Stimulated activated CD8-positive, alpha-beta memory T cell treated with anti-CD3 and anti-CD28 coated beads, Interleukin-7, amount 100 ng/mL, for 4 hours (primary cell): ENCODE measurements at regions not wholly inside any gene's neighbourhood (a gene's known extent, or its start where the extent isn't known, plus 50 kb on each side); places are given as distances from the start of the nearest gene placed in this dataset.
"Not testable (repeated sequence)": the region's sequence is repeated elsewhere in the genome, so short reads cannot be mapped to it uniquely, and the experiment has no call there.

Experiments used
- DNase-seq, 2 donors: peaks; one replicate each; pipeline ENCODE4 v3.0.0-alpha.2; 2020; ENCODE audit warnings: low read depth in 2 of 2

DNA sequence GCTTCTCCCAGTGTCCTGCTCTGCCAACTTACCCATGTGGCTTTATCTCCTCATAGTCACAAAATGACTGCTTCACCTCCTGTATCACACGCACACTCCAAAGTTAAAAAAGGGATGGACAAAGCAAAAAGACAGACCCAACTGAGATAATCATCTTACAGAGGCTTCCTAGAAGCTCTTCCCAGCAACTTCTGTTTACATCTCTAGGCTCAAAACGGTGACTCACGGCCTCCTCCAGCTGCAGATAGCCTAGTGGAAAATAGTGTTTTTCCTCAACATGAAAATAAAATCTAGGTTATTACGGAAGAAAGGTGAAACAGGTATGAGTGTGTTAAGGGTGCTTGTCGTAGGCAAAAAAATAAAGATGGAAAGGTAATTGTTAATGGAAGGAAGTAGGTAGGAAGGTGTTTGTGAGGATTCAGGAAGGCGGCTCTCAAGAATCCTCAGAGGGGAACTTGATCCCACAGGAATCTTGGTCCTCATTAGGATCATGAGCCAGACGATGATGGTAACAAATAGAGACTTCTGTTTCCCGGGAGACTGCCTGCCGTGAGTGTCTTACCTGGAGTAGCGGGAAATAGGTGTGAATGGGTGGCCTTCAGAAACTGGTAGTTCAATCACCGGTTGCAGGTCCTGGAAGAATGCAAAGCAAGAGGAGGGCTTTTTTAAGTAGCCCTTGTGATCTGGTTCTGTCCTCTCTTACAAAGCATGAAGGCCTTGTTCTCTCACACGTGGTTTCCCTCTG lies 487.5 kb upstream of the TMEM132C start:
- DNase-seq, result no peak

- DNase-seq, result no peak
These were observed 486.1 kb upstream of the TMEM132C start for GRCh38 chr12:127780881-127781280.

GRCh38 chr12:127781336-127781735 lies 485.6 kb upstream of the TMEM132C start:
- no peak for DNase-seq

DNA sequence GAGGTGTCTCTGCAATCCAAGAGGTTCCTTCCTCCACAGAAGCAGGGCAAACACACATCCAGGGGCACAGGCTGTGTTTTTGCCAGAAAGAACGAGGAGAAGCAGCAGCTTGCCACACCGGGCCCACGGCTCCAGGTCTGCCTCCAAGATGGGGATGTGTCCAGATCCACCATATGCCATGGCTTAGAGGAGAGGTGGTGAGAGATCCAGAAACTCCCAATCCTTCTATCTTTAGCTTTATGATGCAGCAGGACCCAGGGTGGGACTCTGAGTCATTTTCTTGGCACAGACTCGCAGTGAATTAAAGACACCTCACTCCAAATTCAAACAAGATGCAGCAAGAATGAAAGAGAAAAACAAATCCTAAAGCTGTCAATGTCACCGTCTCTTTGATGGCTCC lies 481.4 kb upstream of the TMEM132C start:
- no peak for DNase-seq

GRCh38 chr12:127785986-127786590 lies 480.9 kb upstream of the TMEM132C start:
- DNase-seq, result no peak

DNA sequence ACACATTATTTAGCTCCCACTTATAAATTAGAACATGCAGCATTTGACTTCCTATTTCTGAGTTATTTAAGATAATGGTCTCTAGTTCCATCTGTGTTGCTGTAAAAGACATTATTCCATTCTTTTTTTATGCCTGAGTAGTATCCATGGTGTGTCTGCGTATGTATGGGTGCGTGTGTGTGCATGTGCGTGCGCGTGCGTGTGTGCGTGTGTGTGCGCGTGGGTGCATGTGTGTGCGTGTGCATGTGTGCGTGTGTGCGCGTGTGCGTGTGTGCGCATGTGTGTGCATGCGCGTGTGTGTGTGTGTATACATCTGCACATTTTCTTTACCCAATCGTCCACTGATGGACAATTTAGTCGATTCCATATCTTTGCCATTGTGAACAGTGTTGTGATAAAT lies 479.4 kb upstream of the TMEM132C start:
- no peak for DNase-seq

DNA sequence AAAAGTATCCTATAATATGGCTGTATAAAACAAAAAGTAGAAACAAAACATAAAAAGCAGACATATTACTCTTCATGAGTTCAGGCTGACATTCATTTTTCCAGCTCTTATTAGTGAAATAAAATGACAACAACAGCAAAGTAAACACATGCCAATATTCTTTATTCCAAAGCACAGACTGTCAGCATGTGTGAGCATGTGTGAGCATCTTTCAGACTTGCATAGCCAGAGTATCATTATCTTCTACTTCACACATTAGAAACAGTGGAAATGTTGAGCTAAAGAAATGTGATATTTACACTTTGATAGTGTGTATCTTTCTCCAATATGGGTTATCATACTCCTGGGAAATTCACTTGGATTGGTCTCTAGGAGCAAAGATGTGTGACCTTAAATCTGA lies 476.6 kb upstream of the TMEM132C start:
- no peak for DNase-seq

- no peak for DNase-seq
These were observed 475.8 kb upstream of the TMEM132C start for GRCh38 chr12:127791217-127791616.

GRCh38 chr12:127797918-127798317 lies 469.1 kb upstream of the TMEM132C start:
- DNase-seq, result no peak

GRCh38 chr12:127802271-127802670 lies 464.7 kb upstream of the TMEM132C start:
- no peak for DNase-seq

DNA sequence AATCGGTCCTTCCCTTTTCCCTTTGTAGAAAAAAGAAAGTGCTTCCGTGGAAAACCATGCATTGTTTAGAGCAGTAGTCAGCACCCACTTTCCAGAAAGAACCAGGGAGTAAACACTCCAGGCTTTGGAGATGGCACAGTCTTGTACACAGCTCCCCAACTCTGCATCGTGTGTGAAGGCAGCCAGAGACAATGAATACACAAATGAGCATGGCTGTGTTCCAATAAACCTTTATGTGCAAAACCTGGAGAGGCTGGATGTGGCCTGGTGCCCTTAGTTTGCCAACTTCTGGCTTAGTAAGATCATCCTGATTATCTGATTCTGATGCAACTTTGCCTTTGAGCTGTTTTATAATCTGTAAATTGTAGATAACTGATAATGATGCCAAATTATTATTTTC lies 463.4 kb upstream of the TMEM132C start:
- no peak for DNase-seq

DNA sequence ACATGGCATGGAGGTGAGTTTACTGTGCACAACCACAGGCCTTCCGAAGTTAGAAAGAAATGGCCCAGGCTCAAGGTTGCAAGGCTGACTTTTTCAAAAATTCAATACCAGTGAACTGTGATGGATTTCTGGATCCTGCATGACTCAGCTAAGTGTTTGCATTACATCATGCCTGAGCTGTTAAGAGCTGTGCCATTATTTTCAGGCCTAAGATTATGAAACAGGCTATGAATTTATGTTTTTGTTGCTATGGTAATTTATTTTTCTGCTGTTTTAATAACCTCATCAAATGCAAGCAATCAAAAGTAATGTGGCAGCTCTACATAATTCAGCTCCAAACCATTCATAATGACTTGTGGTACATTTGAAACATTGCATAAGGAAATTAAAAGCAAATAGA lies 457.7 kb upstream of the TMEM132C start:
- no peak for DNase-seq

DNA sequence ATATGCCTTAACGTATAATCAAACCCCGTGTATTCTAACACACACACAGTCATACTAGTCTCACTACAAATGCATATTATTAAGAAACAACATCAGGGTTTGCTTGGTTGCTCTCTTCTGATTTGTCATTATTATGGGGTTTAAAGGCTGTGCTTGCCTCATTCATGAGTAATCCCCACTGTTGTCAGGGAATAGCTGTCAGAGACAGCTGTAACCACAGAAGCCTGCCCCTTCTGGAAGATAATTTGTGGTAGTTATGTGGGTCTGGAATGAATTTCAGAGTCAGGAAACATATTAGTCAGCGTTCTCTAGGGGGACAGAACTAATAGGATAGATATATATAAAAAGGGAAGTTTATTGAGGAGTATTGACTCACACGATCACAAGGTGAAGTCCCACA lies 456.9 kb upstream of the TMEM132C start:
- no peak for DNase-seq

GRCh38 chr12:127810459-127810858 lies 456.5 kb upstream of the TMEM132C start:
- not testable (repeated sequence) for DNase-seq

- no peak for DNase-seq
These were observed 455.0 kb upstream of the TMEM132C start for GRCh38 chr12:127811988-127812387.

DNA sequence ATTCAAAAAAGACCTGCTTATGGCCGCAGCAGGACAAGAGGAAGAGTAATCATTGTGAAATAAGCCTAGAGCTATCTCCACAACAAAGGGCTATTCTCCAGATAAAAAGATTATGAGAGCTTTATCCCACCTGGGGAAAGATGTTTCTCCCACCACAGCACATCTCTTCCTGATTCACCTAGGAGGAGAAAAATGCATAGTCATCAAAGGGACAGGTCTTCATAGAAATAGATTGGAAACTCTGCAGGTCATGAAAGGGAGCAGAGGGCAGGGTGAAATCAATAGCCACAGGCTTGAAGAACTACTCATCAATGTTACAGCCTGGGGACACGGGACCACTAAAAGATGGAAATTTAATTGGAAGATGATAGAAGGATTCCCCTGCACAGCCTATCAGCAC lies 453.8 kb upstream of the TMEM132C start:
- no peak for DNase-seq

- DNase-seq, result no peak
These were observed 447.9 kb upstream of the TMEM132C start for GRCh38 chr12:127819056-127819455.

DNA sequence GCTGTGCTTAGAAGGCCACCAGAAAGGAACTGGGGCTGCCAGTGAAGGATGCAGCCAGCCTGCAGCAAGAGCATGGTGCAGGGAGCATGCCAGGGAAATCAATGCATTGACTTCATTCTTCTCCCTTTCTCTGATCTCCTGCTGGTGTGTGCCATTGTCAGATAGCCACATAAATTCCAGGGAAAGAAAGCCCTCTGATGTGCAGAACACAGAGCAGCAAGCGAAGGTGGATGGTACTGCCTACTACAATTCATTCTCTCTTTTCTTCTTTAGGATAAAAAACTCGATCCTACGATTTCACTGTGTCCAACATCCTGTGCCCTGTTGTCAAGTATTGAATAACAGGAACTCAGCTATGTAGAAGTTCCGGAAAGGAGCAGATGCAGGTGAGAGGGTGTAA lies 446.7 kb upstream of the TMEM132C start:
- DNase-seq, result no peak

DNA sequence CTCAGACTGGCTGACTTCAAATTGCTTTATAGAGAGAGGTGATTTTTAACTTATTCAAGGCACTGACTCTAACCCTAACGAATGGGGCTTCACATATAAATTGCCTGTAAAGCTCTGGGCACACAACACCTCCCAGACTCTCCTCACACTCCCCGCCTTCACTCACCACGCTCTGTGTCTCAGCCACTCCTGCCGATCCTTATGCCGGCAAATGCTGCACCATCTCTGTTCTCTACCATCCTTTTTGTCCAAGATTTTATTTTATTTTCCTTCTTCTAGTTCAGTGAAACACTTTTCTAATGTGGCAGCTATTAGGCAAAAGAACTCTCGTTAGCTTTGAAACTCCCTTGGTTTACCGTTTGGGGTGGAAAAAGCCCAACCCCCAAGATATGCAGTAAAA lies 446.1 kb upstream of the TMEM132C start:
- no peak for DNase-seq

DNA sequence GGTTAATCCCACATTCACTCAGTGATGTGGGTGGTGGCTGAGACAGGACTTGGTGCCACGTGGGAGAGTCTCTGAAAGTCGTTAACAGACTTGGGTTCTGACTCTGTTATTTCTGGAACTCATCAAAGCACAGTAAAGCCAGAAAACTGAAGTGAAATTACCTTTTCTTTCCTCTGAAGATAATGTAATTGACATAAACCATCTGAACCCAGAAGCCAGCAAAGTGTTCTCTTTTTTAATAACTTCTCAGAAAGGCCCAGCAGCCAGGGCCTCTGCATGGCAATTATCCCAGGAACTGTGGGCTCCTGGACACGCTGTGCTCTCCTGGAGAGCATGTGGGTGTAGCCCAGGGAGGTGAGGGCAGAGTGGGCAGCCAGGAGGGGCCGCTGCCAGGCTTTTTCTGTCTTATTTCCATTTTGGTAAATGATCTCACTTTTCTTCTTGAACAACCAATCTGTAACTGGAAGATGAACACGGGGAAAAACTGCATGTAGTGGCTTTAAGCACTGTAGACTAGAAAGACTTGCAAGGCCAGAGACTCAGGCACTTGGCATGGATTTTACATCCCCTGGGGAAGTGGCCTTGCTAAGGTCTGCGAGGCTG lies 444.1 kb upstream of the TMEM132C start:
- DNase-seq, result no peak

GRCh38 chr12:127823801-127824200 lies 443.2 kb upstream of the TMEM132C start:
- no peak for DNase-seq

DNA sequence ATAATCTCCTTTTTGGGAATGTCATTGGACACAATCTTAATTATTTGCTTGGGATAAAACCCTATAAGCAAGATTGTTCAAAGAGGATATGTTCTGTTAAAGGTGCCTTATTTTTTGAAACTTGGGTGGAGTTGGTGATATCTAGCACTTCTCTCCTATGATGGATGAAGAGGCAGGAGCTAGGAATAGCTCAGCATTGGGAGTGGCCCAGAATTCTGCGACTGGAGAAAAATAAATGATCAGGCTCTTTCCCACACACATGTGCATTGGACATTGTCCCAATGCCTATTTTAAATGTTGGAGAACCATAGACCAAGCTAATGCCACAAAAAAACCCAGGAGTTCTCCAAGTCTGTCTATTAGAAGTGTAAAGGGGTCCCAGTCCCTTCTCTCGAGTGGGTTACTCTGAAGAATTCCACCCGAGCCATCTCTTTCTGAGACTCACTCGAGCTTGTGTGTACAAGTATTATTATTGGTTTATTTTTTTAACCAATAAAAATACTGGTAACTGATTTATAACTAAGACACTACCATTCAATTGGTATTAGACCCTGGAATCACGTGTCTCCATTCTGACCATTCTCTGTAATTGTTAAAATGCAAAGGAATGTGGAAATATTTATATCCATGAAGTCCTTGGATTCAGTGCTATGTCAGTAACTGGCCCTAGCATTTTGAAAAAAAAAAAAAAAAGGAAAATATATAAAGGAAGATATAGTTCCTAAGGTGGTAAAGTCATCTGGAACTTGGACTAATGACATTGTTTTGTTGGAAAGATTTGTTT lies 437.5 kb upstream of the TMEM132C start:
- no peak for DNase-seq

DNA sequence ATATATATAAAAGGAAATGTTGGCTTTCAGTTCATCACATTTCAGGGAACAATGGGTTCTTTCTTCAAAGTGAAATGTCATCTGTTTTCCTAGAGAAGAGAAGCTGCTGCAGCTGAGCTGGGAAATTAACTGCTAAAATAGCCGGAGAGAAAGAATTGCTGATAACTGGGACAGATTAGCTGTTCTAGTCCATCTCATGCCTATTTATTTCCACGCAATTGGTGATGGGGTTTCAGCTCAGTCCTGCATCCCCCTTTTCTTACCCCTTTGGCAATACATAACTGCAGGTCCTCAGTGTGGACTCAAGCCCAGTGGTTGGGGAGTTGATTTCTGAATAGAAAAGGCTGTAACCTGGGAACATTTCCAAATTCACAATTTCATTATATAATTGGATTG lies 436.9 kb upstream of the TMEM132C start:
- DNase-seq, result no peak
